Activated CD4-positive, alpha-beta T cell treated with anti-CD3 and anti-CD28 coated beads, Interleukin-2, Interleukin-6, amounts not matched to agents 100 ng/mL and 50 ng/mL, durations not matched to agents 16 hours and 8 hours (primary cell): ENCODE measurements at regions not wholly inside any gene's neighbourhood (a gene's known extent, or its start where the extent isn't known, plus 50 kb on each side); places are given as distances from the start of the nearest gene placed in this dataset.
A peak's percentile ranks its signal among the peaks of the same experiment; 100 is the strongest.

Experiments used
- DNase-seq: peaks from one replicate; pipeline ENCODE4 v3.0.0-alpha.2; 2020

- no peak for DNase-seq
Observed at GRCh38 chr3:107247116-107247515, 130.1 kb upstream of the CCDC54 start.

- DNase-seq = no peak
Observed at GRCh38 chr3:107249132-107249531, 128.1 kb upstream of the CCDC54 start.

GRCh38 chr3:107250221-107250620, 127.0 kb upstream of the CCDC54 start:
- DNase-seq = no peak

- no peak for DNase-seq
Observed at GRCh38 chr3:107251819-107252218, 125.4 kb upstream of the CCDC54 start.

GRCh38 chr3:107256963-107257362, 120.3 kb upstream of the CCDC54 start:
- DNase-seq = no peak

- no peak for DNase-seq
Observed at GRCh38 chr3:107258300-107258699, 118.9 kb upstream of the CCDC54 start.

- no peak for DNase-seq
Observed at GRCh38 chr3:107260207-107260606, 117.0 kb upstream of the CCDC54 start.

GRCh38 chr3:107263269-107264021, 113.8 kb upstream of the CCDC54 start:
- no peak for DNase-seq

GRCh38 chr3:107264888-107265287, 112.4 kb upstream of the CCDC54 start:
- DNase-seq = no peak

GRCh38 chr3:107265526-107265925, 111.7 kb upstream of the CCDC54 start:
- DNase-seq = no peak

- no peak for DNase-seq
Observed at GRCh38 chr3:107268469-107268868, 108.8 kb upstream of the CCDC54 start.

- no peak for DNase-seq
Observed at GRCh38 chr3:107269136-107269535, 108.1 kb upstream of the CCDC54 start.

- DNase-seq = peak; percentile 10
Observed at GRCh38 chr3:107271787-107272387, 105.4 kb upstream of the CCDC54 start.

- DNase-seq = no peak
Observed at GRCh38 chr3:107272471-107272870, 104.8 kb upstream of the CCDC54 start.

- no peak for DNase-seq
Observed at GRCh38 chr3:107272885-107273284, 104.4 kb upstream of the CCDC54 start.

- no peak for DNase-seq
Observed at GRCh38 chr3:107273771-107274170, 103.5 kb upstream of the CCDC54 start.

GRCh38 chr3:107275511-107275910, 101.7 kb upstream of the CCDC54 start:
- DNase-seq = no peak

GRCh38 chr3:107283948-107284347, 93.3 kb upstream of the CCDC54 start:
- no peak for DNase-seq

- no peak for DNase-seq
Observed at GRCh38 chr3:107284612-107285011, 92.6 kb upstream of the CCDC54 start.

GRCh38 chr3:107285197-107285596, 92.0 kb upstream of the CCDC54 start:
- DNase-seq = no peak

- DNase-seq = no peak
Observed at GRCh38 chr3:107289354-107289753, 87.9 kb upstream of the CCDC54 start.

GRCh38 chr3:107294117-107294516, 83.1 kb upstream of the CCDC54 start:
- no peak for DNase-seq

GRCh38 chr3:107297597-107297996, 79.6 kb upstream of the CCDC54 start:
- DNase-seq = no peak

- no peak for DNase-seq
Observed at GRCh38 chr3:107307205-107307604, 70.0 kb upstream of the CCDC54 start.

GRCh38 chr3:107308716-107309115, 68.5 kb upstream of the CCDC54 start:
- DNase-seq = no peak
